Adrenal gland (tissue), 5 donors: ENCODE measurements at regions not wholly inside any gene's neighbourhood (a gene's known extent, or its start where the extent isn't known, plus 50 kb on each side); places are given as distances from the start of the nearest gene placed in this dataset.

Source experiments
- POLR2A ChIP-seq, 2 donors: fragments of 450-650 bp; IDR thresholded peaks; one replicate each; pipeline ENCODE4 v1.6.1; 2017; ENCODE audit warnings: antibody characterized with exemption in 2 of 2, mild to moderate bottlenecking in 2 of 2, moderate library complexity in 1 of 2
- TF ChIP-seq, protein P1 (sequence below), 6 experiments: fragments of 450-650 bp in 4 of 6; fragments of 200-600 bp in 2 of 6; sonication (generic) in 1 of 6; IDR thresholded peaks; 1 replicate in 5 of 6; 2 replicates in 1 of 6; pipeline versions ENCODE4 v1.5.1 to v1.8.0; 2016 to 2021; ENCODE audit warnings: antibody characterized with exemption in 6 of 6, mild to moderate bottlenecking in 2 of 6, moderate library complexity in 1 of 6
- donor health status: DM: no; HTN: no; CAD: no.

- TF ChIP-seq, protein P1, sequence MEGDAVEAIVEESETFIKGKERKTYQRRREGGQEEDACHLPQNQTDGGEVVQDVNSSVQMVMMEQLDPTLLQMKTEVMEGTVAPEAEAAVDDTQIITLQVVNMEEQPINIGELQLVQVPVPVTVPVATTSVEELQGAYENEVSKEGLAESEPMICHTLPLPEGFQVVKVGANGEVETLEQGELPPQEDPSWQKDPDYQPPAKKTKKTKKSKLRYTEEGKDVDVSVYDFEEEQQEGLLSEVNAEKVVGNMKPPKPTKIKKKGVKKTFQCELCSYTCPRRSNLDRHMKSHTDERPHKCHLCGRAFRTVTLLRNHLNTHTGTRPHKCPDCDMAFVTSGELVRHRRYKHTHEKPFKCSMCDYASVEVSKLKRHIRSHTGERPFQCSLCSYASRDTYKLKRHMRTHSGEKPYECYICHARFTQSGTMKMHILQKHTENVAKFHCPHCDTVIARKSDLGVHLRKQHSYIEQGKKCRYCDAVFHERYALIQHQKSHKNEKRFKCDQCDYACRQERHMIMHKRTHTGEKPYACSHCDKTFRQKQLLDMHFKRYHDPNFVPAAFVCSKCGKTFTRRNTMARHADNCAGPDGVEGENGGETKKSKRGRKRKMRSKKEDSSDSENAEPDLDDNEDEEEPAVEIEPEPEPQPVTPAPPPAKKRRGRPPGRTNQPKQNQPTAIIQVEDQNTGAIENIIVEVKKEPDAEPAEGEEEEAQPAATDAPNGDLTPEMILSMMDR (IDR thresholded peaks at IDR 0.05): no peak
- TF ChIP-seq POLR2A (IDR thresholded peaks at IDR 0.05): no peak
These were observed 240.5 kb upstream of the CHAC2 start for GRCh38 chr2:53527056-53527455.
